ENCODE measurements at regions not wholly inside any gene's neighbourhood (a gene's known extent, or its start where the extent isn't known, plus 50 kb on each side); places are given as distances from the start of the nearest gene placed in this dataset.
A peak's percentile ranks its signal among the peaks of the same experiment; 100 is the strongest.

GRCh38 chr2:226649871-226650660 lies 149.6 kb downstream of the IRS1 start:
- Histone ChIP-seq H3K9ac (ENCODE audit: extremely low read depth, insufficient read length, low read length) (no peak overlapping the region), H2BK15ac (ENCODE audit: low read depth, low read length) (no peak overlapping the region), H3K27me3 (ENCODE audit: insufficient read depth, low read length) (no peaks in the 10 kb centered on the region), H3K27ac (ENCODE audit: insufficient read length, low read depth, low read length) (peak overlapping the region; percentile 97), H3K56ac (ENCODE audit: insufficient read length, low read depth, low read length) (no peak overlapping the region), H3K23me2 (ENCODE audit: insufficient read length, low read depth, low read length, poor library complexity, severe bottlenecking) (no peaks in the 10 kb centered on the region), H2BK20ac (ENCODE audit: low read depth, low read length, poor library complexity, severe bottlenecking) (no peak overlapping the region), H3K14ac (ENCODE audit: insufficient read depth, low read length) (no peak overlapping the region), H3K18ac (ENCODE audit: insufficient read length, low read depth, low read length) (no peak overlapping the region), H3T11ph (ENCODE audit: low read length) (no peak overlapping the region), H3K4me2 (ENCODE audit: insufficient read depth, insufficient read length, low read length) (peak overlapping the region; percentile 35), H4K8ac (replicated peaks; ENCODE audit: insufficient read length, low read depth, low read length) (no peak overlapping the region), H2AFZ (ENCODE audit: low read length) (peak overlapping the region; percentile 84), H2AK5ac (ENCODE audit: insufficient read length, low read length) (no peak overlapping the region), H2BK5ac (ENCODE audit: insufficient read length, low read length) (peak overlapping the region; percentile 93), H2BK120ac (ENCODE audit: low read depth, low read length, poor library complexity, severe bottlenecking) (no peak overlapping the region), H3K9me3 (ENCODE audit: control insufficient read depth, low read depth, low read length) (no peaks in the 10 kb centered on the region), H4K91ac (ENCODE audit: insufficient read length, low read depth, low read length) (no peak overlapping the region), H3K79me2 (ENCODE audit: insufficient read depth, low read length) (no peaks in the 10 kb centered on the region), H4K5ac (ENCODE audit: insufficient read length, low read depth, low read length) (peak overlapping the region; percentile 6), H3K4ac (ENCODE audit: low read depth, low read length) (peak overlapping the region; percentile 70; the same call in 1 of the 2 replicates), H3K23ac (ENCODE audit: insufficient read length, low read depth, low read length) (no peak overlapping the region), H3K79me1 (ENCODE audit: insufficient read depth, low read depth, low read length, poor library complexity, severe bottlenecking) (no peaks in the 10 kb centered on the region), H2BK12ac (ENCODE audit: insufficient read length, low read depth, low read length) (peak overlapping the region; percentile 58), H3K4me1 (ENCODE audit: insufficient read depth, low read length) (peaks cover 9% of the 10 kb centered on the region), H4K20me1 (ENCODE audit: control insufficient read depth, insufficient read depth, insufficient read length) (no peaks in the 10 kb centered on the region)
- Mint-ChIP-seq H3K27me3 (ENCODE audit: low read depth) (peaks cover 1% of the 10 kb centered on the region), H3K4me3 (peak overlapping the region in 1 of 2 experiments; percentile 30; a peak in 3 of 5 replicates), H3K27ac (peak overlapping the region; percentile 58 to 97 (median 90)), H3K4me1 (peaks cover 14 to 18% of the 10 kb centered on the region in 2 experiments), H3K9me3 (peaks cover 16 to 23% of the 10 kb centered on the region in 2 experiments), H3K36me3 (ENCODE audit: insufficient read depth in 1 of 3, low read depth in 3 of 3) (peaks cover 6 to 15% (median 15%) of the 10 kb centered on the region in 3 experiments)
- TF ChIP-seq, protein P1, sequence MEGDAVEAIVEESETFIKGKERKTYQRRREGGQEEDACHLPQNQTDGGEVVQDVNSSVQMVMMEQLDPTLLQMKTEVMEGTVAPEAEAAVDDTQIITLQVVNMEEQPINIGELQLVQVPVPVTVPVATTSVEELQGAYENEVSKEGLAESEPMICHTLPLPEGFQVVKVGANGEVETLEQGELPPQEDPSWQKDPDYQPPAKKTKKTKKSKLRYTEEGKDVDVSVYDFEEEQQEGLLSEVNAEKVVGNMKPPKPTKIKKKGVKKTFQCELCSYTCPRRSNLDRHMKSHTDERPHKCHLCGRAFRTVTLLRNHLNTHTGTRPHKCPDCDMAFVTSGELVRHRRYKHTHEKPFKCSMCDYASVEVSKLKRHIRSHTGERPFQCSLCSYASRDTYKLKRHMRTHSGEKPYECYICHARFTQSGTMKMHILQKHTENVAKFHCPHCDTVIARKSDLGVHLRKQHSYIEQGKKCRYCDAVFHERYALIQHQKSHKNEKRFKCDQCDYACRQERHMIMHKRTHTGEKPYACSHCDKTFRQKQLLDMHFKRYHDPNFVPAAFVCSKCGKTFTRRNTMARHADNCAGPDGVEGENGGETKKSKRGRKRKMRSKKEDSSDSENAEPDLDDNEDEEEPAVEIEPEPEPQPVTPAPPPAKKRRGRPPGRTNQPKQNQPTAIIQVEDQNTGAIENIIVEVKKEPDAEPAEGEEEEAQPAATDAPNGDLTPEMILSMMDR (conservative IDR thresholded peaks at IDR 0.05), result no peak
- DNase-seq, result peak; percentile 82
- WGBS (ENCODE audit: extremely low coverage, insufficient read length, low lambda C conversion rate), result no CpG with 5 or more reads among the region's 13 CpGs

All from H9 (cell line).